Common myeloid progenitor, CD34-positive (primary cell): ENCODE measurements at regions not wholly inside any gene's neighbourhood (a gene's known extent, or its start where the extent isn't known, plus 50 kb on each side); places are given as distances from the start of the nearest gene placed in this dataset.

Experiments used
- CTCF ChIA-PET: fragments of 350-600 bp; sonication (Branson Sonifier 250); formaldehyde crosslinking; loops from one replicate; lab custom pipeline; 2021; ENCODE audit warnings: antibody characterized with exemption; lab: Charles Lee
- POLR2A ChIA-PET: fragments of 350-600 bp; sonication (Branson Sonifier 250); formaldehyde crosslinking; loops from one replicate; lab custom pipeline; 2021; ENCODE audit warnings: antibody characterized with exemption; lab: Charles Lee
- DNase-seq, 3 donors: peaks; one replicate each; pipeline versions ENCODE4 v3.0.0 to v3.0.0-alpha.2; 2013
- H3K27ac ChIP-seq, 2 experiments: 1 replicate in 1 of 2; 2 replicates in 1 of 2; pipeline ENCODE4 v1.7.0; 2013; ENCODE audit warnings: inconsistent platforms in 2 of 2, low read length in 2 of 2, mild to moderate bottlenecking in 2 of 2, low read depth in 1 of 2, moderate library complexity in 1 of 2; ENCODE audit not compliant: severe bottlenecking in 2 of 2, insufficient read depth in 1 of 2, poor library complexity in 1 of 2
- H3K27me3 ChIP-seq, 5 experiments: replicated peaks in 2 of 5; 1 replicate in 3 of 5; 2 replicates in 2 of 5; pipeline versions ENCODE4 v1.6.1 to v1.7.0; 2013; ENCODE audit warnings: low read length in 4 of 5, mild to moderate bottlenecking in 2 of 5, moderate library complexity in 2 of 5, inconsistent platforms in 1 of 5; ENCODE audit not compliant: insufficient read depth in 5 of 5, control insufficient read depth in 4 of 5
- H3K36me3 ChIP-seq, 4 experiments: 1 replicate in 2 of 4; 2 replicates in 2 of 4; pipeline versions ENCODE4 v1.6.1 to v1.7.0; 2013; ENCODE audit warnings: low read length in 3 of 4, control low read depth in 1 of 4, mild to moderate bottlenecking in 1 of 4; ENCODE audit not compliant: control insufficient read depth in 4 of 4, insufficient read depth in 4 of 4
- H3K4me1 ChIP-seq, 4 experiments: 1 replicate in 3 of 4; 2 replicates in 1 of 4; pipeline versions ENCODE4 v1.6.1 to v1.7.1; 2013; ENCODE audit warnings: low read length in 3 of 4, mild to moderate bottlenecking in 3 of 4, control low read depth in 1 of 4, inconsistent platforms in 1 of 4, moderate library complexity in 1 of 4; ENCODE audit not compliant: control insufficient read depth in 4 of 4, insufficient read depth in 4 of 4; ENCODE audit errors: control extremely low read depth in 1 of 4
- H3K4me3 ChIP-seq, 7 experiments: 1 replicate in 4 of 7; 2 replicates in 3 of 7; pipeline versions ENCODE4 v1.5.1 to v1.7.0; 2013; ENCODE audit warnings: mild to moderate bottlenecking in 7 of 7, low read length in 6 of 7, moderate library complexity in 6 of 7, inconsistent platforms in 2 of 7, low read depth in 2 of 7, control low read depth in 1 of 7; ENCODE audit not compliant: insufficient read depth in 4 of 7, control insufficient read depth in 1 of 7; ENCODE audit errors: extremely low read depth in 1 of 7
- H3K9me3 ChIP-seq, 5 experiments: 1 replicate in 4 of 5; 2 replicates in 1 of 5; pipeline versions ENCODE4 v1.6.1 to v1.7.1; 2013; ENCODE audit warnings: low read length in 4 of 5, mild to moderate bottlenecking in 2 of 5, inconsistent platforms in 1 of 5, low read depth in 1 of 5, moderate library complexity in 1 of 5; ENCODE audit not compliant: control insufficient read depth in 4 of 5, insufficient read depth in 2 of 5; ENCODE audit errors: control extremely low read depth in 1 of 5
- WGBS: methylation state at CpG from one replicate; pipeline ENCODE4 v1.1.5; 2013; ENCODE audit not compliant: insufficient coverage; 5-methylcytosine and 5-hydroxymethylcytosine counted together

- CTCF ChIA-PET, result interaction anchor here (1.5 kb wide), 1 partner anchor 54 kb away, joined by 3 read pairs; no protein-coding TSS in a partner anchor
- WGBS, result 100% methylated on average over 1 of the region's 1 CpG
- POLR2A ChIA-PET, result no interaction called here
- no peaks in the 10 kb centered on the region for H3K36me3 ChIP-seq
- H3K9me3 ChIP-seq, result no peaks in the 10 kb centered on the region
- no peaks in the 10 kb centered on the region for H3K4me1 ChIP-seq
- no peak overlapping the region for H3K4me3 ChIP-seq
- H3K27me3 ChIP-seq, result peaks cover 0 to 22% (median 5%) of the 10 kb centered on the region in 5 experiments
- H3K27ac ChIP-seq, result no peak overlapping the region
- no peak for DNase-seq
Measured at GRCh38 chr10:78863906-78864239, 204.9 kb upstream of the ZMIZ1 start.

- CTCF ChIA-PET, result interaction anchor here (1.5 kb wide), 1 partner anchor 52 kb away, joined by 3 read pairs; no protein-coding TSS in a partner anchor
- Histone ChIP-seq H3K27me3 (peaks cover 0 to 22% (median 5%) of the 10 kb centered on the region in 5 experiments), H3K4me3 (no peak overlapping the region), H3K27ac (no peak overlapping the region), H3K9me3 (no peaks in the 10 kb centered on the region), H3K4me1 (peaks cover 0 to 4% (median 3%) of the 10 kb centered on the region in 4 experiments), H3K36me3 (no peaks in the 10 kb centered on the region)
- 96% methylated on average over 13 of the region's 14 CpGs for WGBS
- DNase-seq, result no peak
- POLR2A ChIA-PET, result no interaction called here
Measured at GRCh38 chr10:78864761-78865537, 203.8 kb upstream of the ZMIZ1 start.

- no peaks in the 10 kb centered on the region for H3K9me3 ChIP-seq
- no peaks in the 10 kb centered on the region for H3K36me3 ChIP-seq
- ChIA-PET CTCF (no interaction called here), POLR2A (no interaction called here)
- H3K4me3 ChIP-seq, result no peak overlapping the region
- WGBS, result 88% methylated on average over 3 of the region's 4 CpGs
- H3K27ac ChIP-seq, result no peak overlapping the region
- DNase-seq, result no peak
- H3K27me3 ChIP-seq, result peaks cover 0 to 22% (median 5%) of the 10 kb centered on the region in 5 experiments
- H3K4me1 ChIP-seq, result peaks cover 0 to 9% (median 8%) of the 10 kb centered on the region in 4 experiments
Measured at GRCh38 chr10:78865538-78865875, 203.3 kb upstream of the ZMIZ1 start.

GRCh38 chr10:78865931-78866717, 202.6 kb upstream of the ZMIZ1 start:
- Histone ChIP-seq H3K4me3 (no peak overlapping the region), H3K9me3 (no peaks in the 10 kb centered on the region), H3K27ac (no peak overlapping the region), H3K36me3 (no peaks in the 10 kb centered on the region), H3K4me1 (peaks cover 0 to 10% (median 9%) of the 10 kb centered on the region in 4 experiments), H3K27me3 (peaks cover 0 to 28% (median 3%) of the 10 kb centered on the region in 5 experiments)
- CTCF ChIA-PET, result no interaction called here
- no peak for DNase-seq
- POLR2A ChIA-PET, result no interaction called here
- 99% methylated on average over 10 of the region's 12 CpGs for WGBS

- CTCF ChIA-PET, result no interaction called here
Measured at GRCh38 chr10:78866731-78867554, 201.8 kb upstream of the ZMIZ1 start.

GRCh38 chr10:78867555-78867939, 201.2 kb upstream of the ZMIZ1 start:
- Histone ChIP-seq H3K4me3 (no peak overlapping the region), H3K27ac (no peak overlapping the region), H3K36me3 (no peaks in the 10 kb centered on the region), H3K27me3 (peaks cover 0 to 32% (median 5%) of the 10 kb centered on the region in 5 experiments), H3K9me3 (no peaks in the 10 kb centered on the region), H3K4me1 (peaks cover 0 to 10% (median 9%) of the 10 kb centered on the region in 4 experiments)
- CTCF ChIA-PET, result no interaction called here
- DNase-seq, result no peak
- POLR2A ChIA-PET, result no interaction called here
- WGBS, result 100% methylated on average over 3 of the region's 4 CpGs

More at GRCh38 chr10:78866731-78867554, 201.8 kb upstream of the ZMIZ1 start:
- Histone ChIP-seq H3K4me1 (peaks cover 0 to 10% (median 9%) of the 10 kb centered on the region in 4 experiments), H3K27ac (no peak overlapping the region), H3K4me3 (no peak overlapping the region), H3K36me3 (no peaks in the 10 kb centered on the region), H3K9me3 (no peaks in the 10 kb centered on the region), H3K27me3 (peaks cover 0 to 30% (median 5%) of the 10 kb centered on the region in 5 experiments)
- no peak for DNase-seq
- WGBS, result 95% methylated on average over 7 of the region's 7 CpGs
- POLR2A ChIA-PET, result no interaction called here
